Caco-2 (cell line): ENCODE measurements at regions not wholly inside any gene's neighbourhood (a gene's known extent, or its start where the extent isn't known, plus 50 kb on each side); places are given as distances from the start of the nearest gene placed in this dataset.

ENCODE experiments used
- BruUV-seq: library from RNA; stranded (reverse); fragments of 400-500 nt; replicated peaks from 2 replicates; lab custom pipeline; 2021; lab: Mats Ljungman, UMichigan
- CTCF ChIA-PET: fragments of 300-600 bp; sonication (Branson Sonifier 250); formaldehyde crosslinking; loops from one replicate; lab custom pipeline; 2022; ENCODE audit warnings: antibody characterized with exemption; lab: Charles Lee
- POLR2A ChIA-PET: fragments of 300-600 bp; sonication (Branson Sonifier 250); formaldehyde crosslinking; loops from one replicate; lab custom pipeline; 2022; ENCODE audit warnings: antibody characterized with exemption; lab: Charles Lee
- DNase-seq, 2 experiments: peaks; one replicate each; pipeline versions ENCODE4 v3.0.0 to v3.0.0-alpha.2; 2020 to 2022
- H3K27me3 ChIP-seq: replicated peaks from 2 replicates; pipeline ENCODE4 v1.6.0; 2011; ENCODE audit warnings: low read length; ENCODE audit not compliant: control insufficient read depth, insufficient read depth
- H3K36me3 ChIP-seq: 2 replicates; pipeline ENCODE4 v1.5.1; 2011; ENCODE audit warnings: low read length; ENCODE audit not compliant: control insufficient read depth, insufficient read depth
- H3K4me1 ChIP-seq: fragments of 250-450 bp; sonication (Bioruptor Pico); 2 replicates; pipeline ENCODE4 v1.5.1; 2020; ENCODE audit warnings: mild to moderate bottlenecking
- H3K4me3 ChIP-seq: 2 replicates; pipeline ENCODE4 v1.5.1; 2011; ENCODE audit warnings: low read depth, mild to moderate bottlenecking, control low read depth, low read length
- H3K9me3 ChIP-seq: fragments of 250-450 bp; sonication (Bioruptor Pico); 2 replicates; pipeline ENCODE4 v1.5.1; 2020; ENCODE audit warnings: mild to moderate bottlenecking, moderate library complexity
- H3K27ac Mint-ChIP-seq: one replicate; pipeline ENCODE4 v1.8.0; 2022; ENCODE audit warnings: mixed read lengths; ENCODE audit not compliant: unreplicated experiment
- H3K27me3 Mint-ChIP-seq: one replicate; pipeline ENCODE4 v1.8.0; 2022; ENCODE audit warnings: mixed read lengths; ENCODE audit not compliant: insufficient read depth, unreplicated experiment
- H3K36me3 Mint-ChIP-seq: one replicate; pipeline ENCODE4 v1.8.0; 2022; ENCODE audit warnings: mild to moderate bottlenecking, mixed read lengths; ENCODE audit not compliant: insufficient read depth, unreplicated experiment
- H3K4me1 Mint-ChIP-seq: one replicate; pipeline ENCODE4 v1.8.0; 2022; ENCODE audit warnings: low read depth, mixed read lengths; ENCODE audit not compliant: unreplicated experiment
- H3K4me3 Mint-ChIP-seq: one replicate; pipeline ENCODE4 v1.8.0; 2022; ENCODE audit warnings: mild to moderate bottlenecking, moderate library complexity, mixed read lengths; ENCODE audit not compliant: unreplicated experiment
- H3K9me3 Mint-ChIP-seq: one replicate; pipeline ENCODE4 v1.8.0; 2022; ENCODE audit warnings: mixed read lengths; ENCODE audit not compliant: unreplicated experiment
- intact Hi-C: fragments of 100-400 bp; cut with micrococcal nuclease; formaldehyde crosslinking; loops from one replicate; pipeline ENCODE4 v1.10.0; 2022; ENCODE audit not compliant: unreplicated experiment
- TF ChIP-seq, protein P1 (sequence below), 2 experiments: fragments of 200-600 bp in 1 of 2; IDR thresholded peaks; 1 replicate in 1 of 2; 2 replicates in 1 of 2; pipeline versions ENCODE4 v1.5.1 to v1.8.0; 2011 to 2022; ENCODE audit warnings: antibody characterized with exemption in 1 of 2, control low read depth in 1 of 2, inconsistent platforms in 1 of 2, low read depth in 1 of 2, low read length in 1 of 2, mild to moderate bottlenecking in 1 of 2, moderate library complexity in 1 of 2; ENCODE audit not compliant: insufficient read depth in 1 of 2, severe bottlenecking in 1 of 2, unreplicated experiment in 1 of 2

GRCh38 chr1:93769777-93770176 is 88.1 kb upstream of the BCAR3 start:
- CTCF ChIA-PET: no interaction called here
- TF ChIP-seq, protein P1, sequence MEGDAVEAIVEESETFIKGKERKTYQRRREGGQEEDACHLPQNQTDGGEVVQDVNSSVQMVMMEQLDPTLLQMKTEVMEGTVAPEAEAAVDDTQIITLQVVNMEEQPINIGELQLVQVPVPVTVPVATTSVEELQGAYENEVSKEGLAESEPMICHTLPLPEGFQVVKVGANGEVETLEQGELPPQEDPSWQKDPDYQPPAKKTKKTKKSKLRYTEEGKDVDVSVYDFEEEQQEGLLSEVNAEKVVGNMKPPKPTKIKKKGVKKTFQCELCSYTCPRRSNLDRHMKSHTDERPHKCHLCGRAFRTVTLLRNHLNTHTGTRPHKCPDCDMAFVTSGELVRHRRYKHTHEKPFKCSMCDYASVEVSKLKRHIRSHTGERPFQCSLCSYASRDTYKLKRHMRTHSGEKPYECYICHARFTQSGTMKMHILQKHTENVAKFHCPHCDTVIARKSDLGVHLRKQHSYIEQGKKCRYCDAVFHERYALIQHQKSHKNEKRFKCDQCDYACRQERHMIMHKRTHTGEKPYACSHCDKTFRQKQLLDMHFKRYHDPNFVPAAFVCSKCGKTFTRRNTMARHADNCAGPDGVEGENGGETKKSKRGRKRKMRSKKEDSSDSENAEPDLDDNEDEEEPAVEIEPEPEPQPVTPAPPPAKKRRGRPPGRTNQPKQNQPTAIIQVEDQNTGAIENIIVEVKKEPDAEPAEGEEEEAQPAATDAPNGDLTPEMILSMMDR (IDR thresholded peaks at IDR 0.05; ENCODE audit: insufficient read depth in 1 of 2, low read depth in 1 of 2, low read length in 1 of 2, severe bottlenecking in 1 of 2, unreplicated experiment in 1 of 2): no peak
- peaks cover 16% of the 10 kb centered on the region for H3K4me1 Mint-ChIP-seq
- no peaks in the 10 kb centered on the region for H3K9me3 Mint-ChIP-seq
- Histone ChIP-seq H3K4me1 (peaks cover 21% of the 10 kb centered on the region), H3K36me3 (no peaks in the 10 kb centered on the region), H3K4me3 (no peak overlapping the region), H3K27me3 (no peaks in the 10 kb centered on the region), H3K9me3 (no peaks in the 10 kb centered on the region)
- H3K36me3 Mint-ChIP-seq: peaks cover 6% of the 10 kb centered on the region
- intact Hi-C loops: loop anchor here (5.0 to 10.0 kb wide), 2 partner anchors 43 to 95 kb away; no protein-coding TSS in a partner anchor
- H3K4me3 Mint-ChIP-seq: no peak overlapping the region
- no peak overlapping the region for H3K27ac Mint-ChIP-seq
- no peak for DNase-seq
- BruUV-seq: no TSS peak
- H3K27me3 Mint-ChIP-seq: no peaks in the 10 kb centered on the region
- POLR2A ChIA-PET: no interaction called here

DNA sequence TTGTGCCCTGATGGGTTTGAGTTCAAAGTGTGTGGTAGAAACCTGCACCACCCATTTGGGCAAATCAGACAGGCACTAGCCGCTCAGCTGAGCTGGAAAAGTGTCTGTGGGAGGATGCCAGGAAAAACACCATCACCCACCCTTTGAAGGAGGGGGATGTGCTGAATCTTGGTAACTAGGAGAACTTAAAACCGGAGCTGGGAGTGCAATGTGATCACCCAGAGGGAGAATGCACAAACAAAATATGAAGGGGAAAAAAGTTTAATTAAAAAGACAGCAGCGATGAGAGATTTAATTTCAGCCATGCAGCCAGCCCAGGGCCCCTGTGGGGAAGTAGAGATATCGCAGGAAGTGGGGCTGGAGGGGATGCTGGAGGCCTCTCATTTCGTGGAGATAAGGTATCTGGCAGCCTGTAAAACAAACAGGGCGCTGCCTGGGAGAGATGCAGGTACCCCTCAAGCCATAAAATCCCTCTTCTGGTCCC is 86.8 kb upstream of the BCAR3 start:
- CTCF ChIA-PET: interaction anchor here (1.0 kb wide), 1 partner anchor 45 kb away, joined by 4 read pairs; no protein-coding TSS in a partner anchor
- H3K4me3 Mint-ChIP-seq: peak overlapping the region; percentile 50
- H3K27ac Mint-ChIP-seq: no peak overlapping the region
- no peaks in the 10 kb centered on the region for H3K27me3 Mint-ChIP-seq
- no peaks in the 10 kb centered on the region for H3K27me3 ChIP-seq
- no peaks in the 10 kb centered on the region for H3K36me3 ChIP-seq
- H3K4me3 ChIP-seq: no peak overlapping the region
- TF ChIP-seq, protein P1 (IDR thresholded peaks at IDR 0.05; ENCODE audit: insufficient read depth in 1 of 2, low read depth in 1 of 2, low read length in 1 of 2, severe bottlenecking in 1 of 2, unreplicated experiment in 1 of 2): no peak
- intact Hi-C loops: loop anchor here (5.0 to 10.0 kb wide), 2 partner anchors 44 to 94 kb away; no protein-coding TSS in a partner anchor
- H3K4me1 ChIP-seq: peaks cover 21% of the 10 kb centered on the region
- peaks cover 16% of the 10 kb centered on the region for H3K4me1 Mint-ChIP-seq
- POLR2A ChIA-PET: no interaction called here
- no peaks in the 10 kb centered on the region for H3K9me3 ChIP-seq
- BruUV-seq: no TSS peak
- H3K9me3 Mint-ChIP-seq: no peaks in the 10 kb centered on the region
- H3K36me3 Mint-ChIP-seq: peaks cover 6% of the 10 kb centered on the region
- no peak for DNase-seq

GRCh38 chr1:93766451-93766850 is 84.8 kb upstream of the BCAR3 start:
- H3K9me3 ChIP-seq: no peaks in the 10 kb centered on the region
- BruUV-seq: no TSS peak
- H3K27me3 Mint-ChIP-seq: no peaks in the 10 kb centered on the region
- ChIA-PET CTCF (interaction anchor here (0.8 to 1.3 kb wide), 3 partner anchors 48 to 85 kb away, joined by 3 to 5 read pairs (median 4); partner anchors contain the start of gene BCAR3), POLR2A (no interaction called here)
- H3K27ac Mint-ChIP-seq: no peak overlapping the region
- no peaks in the 10 kb centered on the region for H3K9me3 Mint-ChIP-seq
- intact Hi-C loops: loop anchor here (5.0 to 10.0 kb wide), 2 partner anchors 46 to 92 kb away; no protein-coding TSS in a partner anchor
- H3K4me3 ChIP-seq: no peak overlapping the region
- peaks cover 21% of the 10 kb centered on the region for H3K4me1 ChIP-seq
- H3K4me1 Mint-ChIP-seq: peaks cover 16% of the 10 kb centered on the region
- TF ChIP-seq, protein P1 (IDR thresholded peaks at IDR 0.05; ENCODE audit: insufficient read depth in 1 of 2, low read depth in 1 of 2, low read length in 1 of 2, severe bottlenecking in 1 of 2, unreplicated experiment in 1 of 2): no peak
- H3K36me3 Mint-ChIP-seq: peaks cover 6% of the 10 kb centered on the region
- H3K36me3 ChIP-seq: no peaks in the 10 kb centered on the region
- peak; percentile 41 to 46 for DNase-seq
- peak overlapping the region; percentile 27 for H3K4me3 Mint-ChIP-seq
- H3K27me3 ChIP-seq: no peaks in the 10 kb centered on the region
